AG04449 (cell line): ENCODE measurements at regions not wholly inside any gene's neighbourhood (a gene's known extent, or its start where the extent isn't known, plus 50 kb on each side); places are given as distances from the start of the nearest gene placed in this dataset.

ENCODE experiments used
- CTCF ChIA-PET: fragments of 350-600 bp; formaldehyde crosslinking; extraction: SDS; loops from one replicate; lab custom pipeline; 2021; ENCODE audit warnings: antibody characterized with exemption; lab: Yijun Ruan, JAX
- POLR2A ChIA-PET: fragments of 400-600, 350-600 bp; formaldehyde crosslinking; extraction: SDS; loops from one replicate; lab custom pipeline; 2020; ENCODE audit warnings: antibody characterized with exemption, inconsistent platforms; lab: Yijun Ruan, JAX
- DNase-seq: peaks from one replicate; pipeline ENCODE4 v3.0.0-alpha.2; 2010; ENCODE audit warnings: low read depth, low spot score
- H3K4me3 ChIP-seq: 2 replicates; pipeline ENCODE4 v1.5.1; 2011; ENCODE audit warnings: low read depth, mild to moderate bottlenecking, control low read depth, low read length
- TF ChIP-seq, protein P1 (sequence below): IDR thresholded peaks from one replicate; pipeline ENCODE4 v1.5.1; 2011; ENCODE audit warnings: mild to moderate bottlenecking, moderate library complexity, low read length, control low read depth, inconsistent platforms; ENCODE audit not compliant: insufficient read depth; ENCODE audit errors: missing control alignments

DNA sequence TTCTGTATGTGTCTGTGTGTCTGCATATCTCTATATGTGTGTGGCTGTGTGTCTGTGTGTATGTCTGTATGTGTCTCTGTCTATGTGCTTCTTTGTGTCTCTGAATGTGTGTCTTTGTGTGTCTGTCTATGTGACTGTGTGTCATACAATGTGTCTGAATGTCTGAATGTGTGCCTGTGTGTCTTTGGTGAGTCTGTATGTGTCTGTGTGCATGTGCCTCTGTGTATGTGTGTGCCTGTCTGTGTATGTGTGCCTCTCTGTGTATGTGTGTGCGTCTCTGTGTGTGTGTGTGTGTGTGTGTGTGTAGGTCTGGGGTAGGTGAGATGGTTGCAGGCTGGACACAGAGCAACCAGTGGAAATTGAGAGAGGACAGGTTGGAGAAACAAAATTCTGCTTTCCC is 435.3 kb downstream of the ARHGEF28 start:
- TF ChIP-seq, protein P1, sequence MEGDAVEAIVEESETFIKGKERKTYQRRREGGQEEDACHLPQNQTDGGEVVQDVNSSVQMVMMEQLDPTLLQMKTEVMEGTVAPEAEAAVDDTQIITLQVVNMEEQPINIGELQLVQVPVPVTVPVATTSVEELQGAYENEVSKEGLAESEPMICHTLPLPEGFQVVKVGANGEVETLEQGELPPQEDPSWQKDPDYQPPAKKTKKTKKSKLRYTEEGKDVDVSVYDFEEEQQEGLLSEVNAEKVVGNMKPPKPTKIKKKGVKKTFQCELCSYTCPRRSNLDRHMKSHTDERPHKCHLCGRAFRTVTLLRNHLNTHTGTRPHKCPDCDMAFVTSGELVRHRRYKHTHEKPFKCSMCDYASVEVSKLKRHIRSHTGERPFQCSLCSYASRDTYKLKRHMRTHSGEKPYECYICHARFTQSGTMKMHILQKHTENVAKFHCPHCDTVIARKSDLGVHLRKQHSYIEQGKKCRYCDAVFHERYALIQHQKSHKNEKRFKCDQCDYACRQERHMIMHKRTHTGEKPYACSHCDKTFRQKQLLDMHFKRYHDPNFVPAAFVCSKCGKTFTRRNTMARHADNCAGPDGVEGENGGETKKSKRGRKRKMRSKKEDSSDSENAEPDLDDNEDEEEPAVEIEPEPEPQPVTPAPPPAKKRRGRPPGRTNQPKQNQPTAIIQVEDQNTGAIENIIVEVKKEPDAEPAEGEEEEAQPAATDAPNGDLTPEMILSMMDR, result no peak
- ChIA-PET POLR2A (no interaction called here), CTCF (no interaction called here)
- H3K4me3 ChIP-seq, result no peak overlapping the region
- no peak for DNase-seq

DNA sequence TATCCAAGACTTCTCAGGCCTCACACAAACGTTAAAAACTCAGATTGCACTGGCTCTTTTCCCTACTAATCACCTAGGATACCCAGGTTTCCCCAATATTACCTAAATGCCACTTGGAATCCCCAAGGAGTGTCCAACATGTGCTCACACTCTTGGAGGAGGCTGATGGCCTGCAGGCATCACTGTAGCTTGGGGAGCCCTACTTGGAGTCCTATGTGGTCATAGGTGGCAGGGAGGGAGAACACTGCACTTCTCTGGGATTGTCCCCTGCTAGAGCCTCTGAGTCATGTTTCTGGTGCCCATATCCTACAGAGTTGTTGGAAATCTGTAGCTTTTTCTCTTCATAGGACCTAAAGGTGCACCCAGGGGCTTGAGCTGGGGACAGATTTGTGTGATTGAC is 433.7 kb downstream of the ARHGEF28 start:
- POLR2A ChIA-PET, result no interaction called here
- TF ChIP-seq, protein P1, result no peak
- H3K4me3 ChIP-seq, result no peak overlapping the region
- DNase-seq, result no peak
- CTCF ChIA-PET, result interaction anchor here (1.0 kb wide), 1 partner anchor 14 kb away, joined by 4 read pairs; no protein-coding TSS in a partner anchor

DNA sequence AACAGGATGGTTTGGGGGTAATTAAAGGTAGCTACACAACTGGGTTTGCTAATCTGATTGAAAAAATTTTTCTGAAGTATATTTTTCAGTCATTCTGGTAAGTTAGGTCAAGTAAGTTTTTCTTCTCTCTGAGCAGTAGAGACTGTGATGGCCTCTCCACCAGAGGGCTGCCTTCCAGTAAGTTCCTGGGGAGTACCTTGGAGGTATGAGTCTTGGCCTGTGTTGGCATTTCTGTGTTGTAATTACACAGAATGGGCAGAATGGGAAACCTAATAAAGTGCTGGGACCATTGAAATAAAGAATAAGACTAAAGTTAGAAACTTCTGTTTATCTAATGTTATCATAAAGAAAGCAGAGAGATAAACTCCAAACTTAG is 430.8 kb downstream of the ARHGEF28 start:
- CTCF ChIA-PET, result interaction anchor here (1.0 to 1.8 kb wide), 8 partner anchors 9 to 586 kb away, joined by 3 to 8 read pairs (median 5); partner anchors contain the start of gene ENC1
- TF ChIP-seq, protein P1, result peak; percentile 47
- no peak for DNase-seq
- H3K4me3 ChIP-seq, result no peak overlapping the region
- POLR2A ChIA-PET, result no interaction called here

DNA sequence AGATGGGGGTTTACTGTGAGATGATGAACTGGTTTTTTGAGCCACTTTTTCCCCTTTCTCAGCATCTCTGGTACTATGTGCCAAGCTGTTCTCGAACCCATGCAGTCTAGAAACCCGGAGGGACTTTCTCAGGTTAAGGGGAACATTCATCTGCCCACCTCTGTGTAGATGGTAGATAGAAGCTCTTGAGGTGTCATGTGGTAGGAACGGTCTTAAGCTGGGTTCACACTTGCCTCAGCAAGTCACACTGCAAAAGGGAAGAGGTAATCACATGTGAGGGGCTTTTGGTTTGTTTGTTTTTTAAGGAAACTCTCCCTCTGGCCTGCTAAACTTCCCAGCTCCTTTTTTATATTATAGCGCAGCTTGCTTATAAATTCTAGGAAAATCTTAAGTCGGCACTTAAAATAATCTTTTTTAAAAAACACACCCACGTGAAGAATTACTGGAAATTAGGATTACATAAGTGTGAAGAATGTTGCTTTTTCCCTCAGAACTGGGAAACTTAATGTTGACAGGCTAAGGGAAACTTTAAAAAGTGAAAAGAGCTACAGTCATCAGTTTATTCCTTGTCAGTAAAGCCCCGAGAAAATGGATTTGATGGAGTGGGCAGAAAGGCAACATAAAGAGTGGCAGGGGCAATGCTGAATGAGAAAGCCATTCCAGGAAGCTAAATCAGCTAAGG is 430.3 kb downstream of the ARHGEF28 start:
- H3K4me3 ChIP-seq, result no peak overlapping the region
- CTCF ChIA-PET, result interaction anchor here (0.7 to 1.8 kb wide), 10 partner anchors 9 to 593 kb away, joined by 3 to 8 read pairs (median 4); partner anchors contain the start of gene ENC1
- POLR2A ChIA-PET, result interaction anchor here (0.7 kb wide), 1 partner anchor 590 kb away, joined by 3 read pairs; no protein-coding TSS in a partner anchor
- TF ChIP-seq, protein P1, result no peak
- no peak for DNase-seq

DNA sequence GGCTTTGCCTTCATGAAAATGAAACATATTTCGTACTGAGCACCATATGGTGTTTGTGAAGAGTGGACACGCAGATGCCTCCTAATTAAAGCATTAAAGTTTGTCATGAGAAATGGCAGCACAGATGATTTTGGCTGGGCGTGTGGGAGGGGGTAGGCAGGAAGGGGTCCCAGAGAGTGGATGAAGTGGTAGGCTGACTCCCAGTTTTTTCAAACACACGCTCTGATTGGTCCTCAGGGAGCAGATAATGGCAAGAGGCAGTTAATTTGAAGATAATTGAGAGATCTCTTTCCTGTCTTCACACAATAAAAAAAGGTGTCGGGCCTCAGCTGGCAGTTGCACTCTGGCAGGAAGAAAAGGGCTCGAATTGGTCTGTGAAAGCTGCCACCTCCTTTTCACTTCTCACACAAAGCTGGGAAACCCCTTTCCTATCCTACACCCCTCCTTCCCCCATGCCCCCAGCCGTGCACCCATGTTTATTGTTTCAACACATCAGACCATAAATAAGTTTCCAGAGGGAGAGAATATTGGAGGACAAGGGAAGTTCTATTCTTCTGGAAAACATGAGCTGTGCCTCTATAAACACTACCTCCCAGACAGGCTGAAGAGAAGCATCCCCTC is 429.6 kb downstream of the ARHGEF28 start:
- POLR2A ChIA-PET, result interaction anchor here (0.7 kb wide), 1 partner anchor 591 kb away, joined by 3 read pairs; no protein-coding TSS in a partner anchor
- no peak overlapping the region for H3K4me3 ChIP-seq
- TF ChIP-seq, protein P1, result no peak
- CTCF ChIA-PET, result interaction anchor here (0.7 to 1.8 kb wide), 10 partner anchors 8 to 594 kb away, joined by 3 to 8 read pairs (median 4); partner anchors contain the start of gene ENC1
- DNase-seq, result no peak
